Neuronal stem cell (in vitro differentiated cells): ENCODE measurements at regions not wholly inside any gene's neighbourhood (a gene's known extent, or its start where the extent isn't known, plus 50 kb on each side); places are given as distances from the start of the nearest gene placed in this dataset.

ENCODE experiments used
- DNase-seq: peaks from one replicate; pipeline ENCODE4 v3.0.0-alpha.2; 2013; ENCODE audit warnings: low spot score
- H2AFZ ChIP-seq: one replicate; pipeline ENCODE4 v1.6.1; 2013; ENCODE audit warnings: mild to moderate bottlenecking, low read length, inconsistent platforms
- H2AK5ac ChIP-seq: 2 replicates; pipeline ENCODE4 v1.6.1; 2013; ENCODE audit warnings: low read depth, mild to moderate bottlenecking, inconsistent platforms, low read length, moderate library complexity, mixed read lengths
- H2BK120ac ChIP-seq: 2 replicates; pipeline ENCODE4 v1.6.1; 2013; ENCODE audit warnings: low read depth, mild to moderate bottlenecking, inconsistent platforms, low read length, moderate library complexity, mixed read lengths
- H2BK12ac ChIP-seq: one replicate; pipeline ENCODE4 v1.6.1; 2013; ENCODE audit warnings: low read length, inconsistent platforms
- H2BK15ac ChIP-seq: 2 replicates; pipeline ENCODE4 v1.6.1; 2013; ENCODE audit warnings: mild to moderate bottlenecking, low read length, inconsistent platforms, mixed read lengths
- H2BK5ac ChIP-seq: one replicate; pipeline ENCODE4 v1.6.1; 2013; ENCODE audit warnings: inconsistent platforms, mild to moderate bottlenecking, low read length, moderate library complexity
- H3K14ac ChIP-seq: one replicate; pipeline ENCODE4 v1.6.1; 2013; ENCODE audit warnings: low read length, inconsistent platforms
- H3K18ac ChIP-seq: 2 replicates; pipeline ENCODE4 v1.6.1; 2013; ENCODE audit warnings: low read length, inconsistent platforms
- H3K23ac ChIP-seq: 2 replicates; pipeline ENCODE4 v1.6.1; 2013; ENCODE audit warnings: low read depth, mild to moderate bottlenecking, mixed read lengths, low read length, inconsistent platforms; ENCODE audit not compliant: poor library complexity
- H3K27ac ChIP-seq: replicated peaks from 3 replicates; pipeline ENCODE4 v1.5.1; 2013; ENCODE audit warnings: low read length, inconsistent platforms
- H3K27me3 ChIP-seq, 3 experiments: 2 replicates each; pipeline ENCODE4 v1.6.1; 2013; ENCODE audit warnings: low read length in 3 of 3, mild to moderate bottlenecking in 2 of 3, inconsistent platforms in 1 of 3, low read depth in 1 of 3, mixed read lengths in 1 of 3, moderate library complexity in 1 of 3; ENCODE audit not compliant: control insufficient read depth in 3 of 3, insufficient read depth in 3 of 3
- H3K36me3 ChIP-seq, 2 donors: replicated peaks in 1 of 2; 2 replicates each; pipeline ENCODE4 v1.6.1; 2013; ENCODE audit warnings: low read length in 2 of 2; ENCODE audit not compliant: control insufficient read depth in 2 of 2, insufficient read depth in 2 of 2
- H3K4ac ChIP-seq: 2 replicates; pipeline ENCODE4 v1.6.1; 2013; ENCODE audit warnings: inconsistent platforms, mild to moderate bottlenecking, low read length, moderate library complexity
- H3K4me1 ChIP-seq, 2 donors: 1 replicate in 1 of 2; 2 replicates in 1 of 2; pipeline ENCODE4 v1.6.1; 2013; ENCODE audit warnings: low read length in 2 of 2, low read depth in 1 of 2; ENCODE audit not compliant: control insufficient read depth in 2 of 2, insufficient read depth in 1 of 2
- H3K4me2 ChIP-seq: one replicate; pipeline ENCODE4 v1.6.1; 2013; ENCODE audit warnings: mild to moderate bottlenecking, low read length, inconsistent platforms; ENCODE audit not compliant: insufficient read depth, poor library complexity, severe bottlenecking
- H3K4me3 ChIP-seq, 2 donors: 2 replicates each; pipeline ENCODE4 v1.5.1; 2013; ENCODE audit warnings: low read length in 2 of 2, mild to moderate bottlenecking in 2 of 2, inconsistent platforms in 1 of 2, moderate library complexity in 1 of 2
- H3K79me1 ChIP-seq: one replicate; pipeline ENCODE4 v1.6.1; 2013; ENCODE audit warnings: low read depth, mild to moderate bottlenecking, inconsistent platforms, low read length, moderate library complexity
- H3K9ac ChIP-seq: one replicate; pipeline ENCODE4 v1.6.1; 2013; ENCODE audit warnings: mild to moderate bottlenecking, low read depth, low read length, inconsistent platforms; ENCODE audit not compliant: poor library complexity
- H3K9me3 ChIP-seq, 2 donors: replicated peaks in 1 of 2; 2 replicates each; pipeline versions ENCODE3 to v1.6.1; 2013; ENCODE audit warnings: low read length in 2 of 2, mild to moderate bottlenecking in 2 of 2, inconsistent platforms in 1 of 2, low read depth in 1 of 2, mixed read lengths in 1 of 2, moderate library complexity in 1 of 2; ENCODE audit not compliant: control insufficient read depth in 2 of 2, insufficient read depth in 1 of 2
- H4K8ac ChIP-seq: one replicate; pipeline ENCODE4 v1.6.1; 2013; ENCODE audit warnings: low read depth, mild to moderate bottlenecking, inconsistent platforms, low read length, moderate library complexity
- H4K91ac ChIP-seq: one replicate; pipeline ENCODE4 v1.6.1; 2013; ENCODE audit warnings: low read length, low read depth, mild to moderate bottlenecking, inconsistent platforms; ENCODE audit not compliant: poor library complexity
- WGBS, 2 donors: extraction: QIAGEN DNeasy Blood & Tissue Kit; methylation state at CpG; one replicate each; pipeline ENCODE4 v1.1.7; 2013; ENCODE audit warnings: missing lambda C conversion rate in 2 of 2, mixed read lengths in 1 of 2; ENCODE audit not compliant: insufficient read length in 2 of 2, insufficient replicate concordance in 1 of 2; ENCODE audit errors: extremely low coverage in 2 of 2; 5-methylcytosine and 5-hydroxymethylcytosine counted together

- Histone ChIP-seq H3K4me3 (no peak overlapping the region), H3K36me3 (no peaks in the 10 kb centered on the region), H3K27me3 (no peaks in the 10 kb centered on the region), H2BK15ac (no peak overlapping the region), H3K4ac (no peak overlapping the region), H4K8ac (no peak overlapping the region), H3K9me3 (no peaks in the 10 kb centered on the region), H4K91ac (no peak overlapping the region), H3K9ac (no peak overlapping the region), H3K4me2 (no peak overlapping the region), H3K79me1 (no peaks in the 10 kb centered on the region), H2AFZ (no peak overlapping the region), H2BK12ac (no peak overlapping the region), H3K4me1 (no peaks in the 10 kb centered on the region), H3K23ac (no peak overlapping the region), H2BK5ac (no peak overlapping the region), H3K18ac (no peak overlapping the region), H3K27ac (no peak overlapping the region), H3K14ac (no peak overlapping the region), H2BK120ac (no peak overlapping the region), H2AK5ac (no peak overlapping the region)
- no peak for DNase-seq
- no CpG with 5 or more reads among the region's 1 CpG for WGBS, 2 donors
Observed at GRCh38 chr13:90498096-90498495, 849.4 kb upstream of the MIR17HG start.

GRCh38 chr13:90498816-90499215, 848.7 kb upstream of the MIR17HG start:
- Histone ChIP-seq H3K27ac (no peak overlapping the region), H3K27me3 (no peaks in the 10 kb centered on the region), H3K18ac (no peak overlapping the region), H2BK15ac (no peak overlapping the region), H3K4me2 (no peak overlapping the region), H4K91ac (no peak overlapping the region), H3K9ac (no peak overlapping the region), H3K36me3 (no peaks in the 10 kb centered on the region), H3K23ac (no peak overlapping the region), H3K4ac (no peak overlapping the region), H3K4me3 (no peak overlapping the region), H3K14ac (no peak overlapping the region), H2BK5ac (no peak overlapping the region), H4K8ac (no peak overlapping the region), H3K9me3 (no peaks in the 10 kb centered on the region), H2BK12ac (no peak overlapping the region), H2BK120ac (no peak overlapping the region), H2AK5ac (no peak overlapping the region), H3K79me1 (no peaks in the 10 kb centered on the region), H2AFZ (no peak overlapping the region), H3K4me1 (no peaks in the 10 kb centered on the region)
- no peak for DNase-seq
- WGBS, 2 donors = no CpG with 5 or more reads among the region's 1 CpG

GRCh38 chr13:90500569-90500968, 846.9 kb upstream of the MIR17HG start:
- no peak overlapping the region for H3K27ac ChIP-seq
- no peaks in the 10 kb centered on the region for H3K27me3 ChIP-seq
- H3K4me2 ChIP-seq = no peak overlapping the region
- H2BK5ac ChIP-seq = no peak overlapping the region
- H3K4me3 ChIP-seq = no peak overlapping the region
- H3K9ac ChIP-seq = no peak overlapping the region
- H3K79me1 ChIP-seq = no peaks in the 10 kb centered on the region
- H4K8ac ChIP-seq = no peak overlapping the region
- WGBS, 2 donors = no CpG with 5 or more reads among the region's 2 CpGs
- H3K4ac ChIP-seq = no peak overlapping the region
- H2AFZ ChIP-seq = no peak overlapping the region
- no peaks in the 10 kb centered on the region for H3K4me1 ChIP-seq
- no peak for DNase-seq
- H4K91ac ChIP-seq = no peak overlapping the region
- H3K9me3 ChIP-seq = no peaks in the 10 kb centered on the region
- H2BK15ac ChIP-seq = no peak overlapping the region
- no peak overlapping the region for H3K23ac ChIP-seq
- no peak overlapping the region for H2BK12ac ChIP-seq
- H3K14ac ChIP-seq = no peak overlapping the region
- no peaks in the 10 kb centered on the region for H3K36me3 ChIP-seq
- H2AK5ac ChIP-seq = no peak overlapping the region
- H3K18ac ChIP-seq = no peak overlapping the region
- no peak overlapping the region for H2BK120ac ChIP-seq

- H2BK5ac ChIP-seq = no peak overlapping the region
- H3K4ac ChIP-seq = no peak overlapping the region
- H3K23ac ChIP-seq = no peak overlapping the region
- H3K18ac ChIP-seq = no peak overlapping the region
- no peak overlapping the region for H3K4me2 ChIP-seq
- H3K9me3 ChIP-seq = no peaks in the 10 kb centered on the region
- no peak overlapping the region for H2BK12ac ChIP-seq
- DNase-seq = no peak
- no peak overlapping the region for H3K14ac ChIP-seq
- H4K8ac ChIP-seq = no peak overlapping the region
- H3K4me3 ChIP-seq = peak overlapping the region in 1 of 2 donors; percentile 4
- H2AFZ ChIP-seq = no peak overlapping the region
- H3K27me3 ChIP-seq = no peaks in the 10 kb centered on the region
- no peak overlapping the region for H2BK120ac ChIP-seq
- H4K91ac ChIP-seq = no peak overlapping the region
- no CpG with 5 or more reads among the region's 1 CpG for WGBS, 2 donors
- no peak overlapping the region for H2BK15ac ChIP-seq
- no peak overlapping the region for H2AK5ac ChIP-seq
- H3K79me1 ChIP-seq = no peaks in the 10 kb centered on the region
- no peaks in the 10 kb centered on the region for H3K36me3 ChIP-seq
- H3K9ac ChIP-seq = no peak overlapping the region
- no peaks in the 10 kb centered on the region for H3K4me1 ChIP-seq
- no peak overlapping the region for H3K27ac ChIP-seq
Observed at GRCh38 chr13:90502153-90502552, 845.3 kb upstream of the MIR17HG start.
